ENCODE measurements at regions not wholly inside any gene's neighbourhood (a gene's known extent, or its start where the extent isn't known, plus 50 kb on each side); places are given as distances from the start of the nearest gene placed in this dataset.

- no peaks in the 10 kb centered on the region for H3K36me3 Mint-ChIP-seq (ENCODE audit: unreplicated experiment)
- no peaks in the 10 kb centered on the region for H3K27me3 Mint-ChIP-seq (ENCODE audit: unreplicated experiment)
- TF ChIP-seq CTCF (IDR thresholded peaks at IDR 0.05), result no peak
- peaks cover 33% of the 10 kb centered on the region for H3K9me3 Mint-ChIP-seq (ENCODE audit: unreplicated experiment)
- no peak overlapping the region for H3K4me3 Mint-ChIP-seq (ENCODE audit: unreplicated experiment)
- H3K27ac Mint-ChIP-seq (ENCODE audit: unreplicated experiment), result no peak overlapping the region
- no peaks in the 10 kb centered on the region for H3K4me1 Mint-ChIP-seq (ENCODE audit: unreplicated experiment)
- DNase-seq (ENCODE audit: extremely low spot score, unreplicated experiment), result no peak
Measured at GRCh38 chr6:164534070-164534766, 775.2 kb downstream of the C6orf118 start.

- Mint-ChIP-seq H3K4me3 (ENCODE audit: unreplicated experiment) (no peak overlapping the region), H3K27ac (ENCODE audit: unreplicated experiment) (no peak overlapping the region), H3K27me3 (ENCODE audit: unreplicated experiment) (no peaks in the 10 kb centered on the region), H3K36me3 (ENCODE audit: unreplicated experiment) (no peaks in the 10 kb centered on the region), H3K4me1 (ENCODE audit: unreplicated experiment) (no peaks in the 10 kb centered on the region), H3K9me3 (ENCODE audit: unreplicated experiment) (peaks cover 28% of the 10 kb centered on the region)
- TF ChIP-seq CTCF (IDR thresholded peaks at IDR 0.05), result no peak
- no peak for DNase-seq (ENCODE audit: extremely low spot score, unreplicated experiment)
Measured at GRCh38 chr6:164533045-164533362, 776.4 kb downstream of the C6orf118 start.

GRCh38 chr6:164532198-164533044, 777.0 kb downstream of the C6orf118 start:
- Mint-ChIP-seq H3K4me1 (ENCODE audit: unreplicated experiment) (no peaks in the 10 kb centered on the region), H3K36me3 (ENCODE audit: unreplicated experiment) (no peaks in the 10 kb centered on the region), H3K4me3 (ENCODE audit: unreplicated experiment) (no peak overlapping the region), H3K27me3 (ENCODE audit: unreplicated experiment) (no peaks in the 10 kb centered on the region), H3K9me3 (ENCODE audit: unreplicated experiment) (peaks cover 23% of the 10 kb centered on the region), H3K27ac (ENCODE audit: unreplicated experiment) (no peak overlapping the region)
- no peak for TF ChIP-seq CTCF (IDR thresholded peaks at IDR 0.05)
- no peak for DNase-seq (ENCODE audit: extremely low spot score, unreplicated experiment)

GRCh38 chr6:164531736-164532135, 777.7 kb downstream of the C6orf118 start:
- Mint-ChIP-seq H3K36me3 (ENCODE audit: unreplicated experiment) (no peaks in the 10 kb centered on the region), H3K27ac (ENCODE audit: unreplicated experiment) (no peak overlapping the region), H3K27me3 (ENCODE audit: unreplicated experiment) (no peaks in the 10 kb centered on the region), H3K4me1 (ENCODE audit: unreplicated experiment) (no peaks in the 10 kb centered on the region), H3K9me3 (ENCODE audit: unreplicated experiment) (peaks cover 20% of the 10 kb centered on the region), H3K4me3 (ENCODE audit: unreplicated experiment) (no peak overlapping the region)
- no peak for TF ChIP-seq CTCF (IDR thresholded peaks at IDR 0.05)
- no peak for DNase-seq (ENCODE audit: extremely low spot score, unreplicated experiment)

- H3K4me1 Mint-ChIP-seq (ENCODE audit: unreplicated experiment), result no peaks in the 10 kb centered on the region
- H3K36me3 Mint-ChIP-seq (ENCODE audit: unreplicated experiment), result no peaks in the 10 kb centered on the region
- H3K27ac Mint-ChIP-seq (ENCODE audit: unreplicated experiment), result no peak overlapping the region
- DNase-seq (ENCODE audit: extremely low spot score, unreplicated experiment), result no peak
- TF ChIP-seq CTCF (IDR thresholded peaks at IDR 0.05), result no peak
- no peaks in the 10 kb centered on the region for H3K27me3 Mint-ChIP-seq (ENCODE audit: unreplicated experiment)
- H3K9me3 Mint-ChIP-seq (ENCODE audit: unreplicated experiment), result peaks cover 28% of the 10 kb centered on the region
- no peak overlapping the region for H3K4me3 Mint-ChIP-seq (ENCODE audit: unreplicated experiment)
Measured at GRCh38 chr6:164528539-164528938, 780.9 kb downstream of the C6orf118 start.
